IMR-90 (cell line): ENCODE measurements at regions not wholly inside any gene's neighbourhood (a gene's known extent, or its start where the extent isn't known, plus 50 kb on each side); places are given as distances from the start of the nearest gene placed in this dataset.

Experiments
- ATAC-seq: fragments of 200-7000 bp; cut with Tn5 transposase; 2 replicates; pipeline ENCODE4 v1.9.1; 2020; ENCODE audit warnings: low read depth, mild to moderate bottlenecking, moderate library complexity
- BruUV-seq: library from RNA; stranded (reverse); fragments of 400-500 nt; replicated peaks from 2 replicates; lab custom pipeline; 2021; lab: Mats Ljungman, UMichigan
- CTCF ChIA-PET: fragments of 300-600 bp; formaldehyde crosslinking; extraction: SDS; loops from one replicate; lab custom pipeline; 2021; ENCODE audit warnings: antibody characterized with exemption; lab: Yijun Ruan, JAX
- POLR2A ChIA-PET: fragments of 300-600 bp; sonication (Branson Sonifier 250); formaldehyde crosslinking; loops from one replicate; lab custom pipeline; 2022; ENCODE audit warnings: antibody characterized with exemption; ENCODE audit not compliant: unreplicated experiment; lab: Charles Lee
- DNase-seq: peaks from one replicate; pipeline ENCODE4 v3.0.0; 2013
- H2AFZ ChIP-seq: replicated peaks from 2 replicates; pipeline ENCODE3; 2013; ENCODE audit warnings: low read length, mild to moderate bottlenecking; ENCODE audit not compliant: poor library complexity
- H2AK5ac ChIP-seq: 2 replicates; pipeline ENCODE4 v1.6.1; 2013; ENCODE audit warnings: low read depth, low read length, inconsistent platforms
- H2AK9ac ChIP-seq: replicated peaks from 2 replicates; pipeline ENCODE3; 2013; ENCODE audit warnings: mild to moderate bottlenecking, low read depth, low read length, moderate library complexity; ENCODE audit not compliant: poor library complexity
- H2BK120ac ChIP-seq: 2 replicates; pipeline ENCODE4 v1.6.1; 2013; ENCODE audit warnings: low read depth, low read length, inconsistent platforms
- H2BK15ac ChIP-seq: 3 replicates; pipeline ENCODE4 v1.6.1; 2013; ENCODE audit warnings: low read depth, low read length, inconsistent platforms
- H2BK20ac ChIP-seq: 2 replicates; pipeline ENCODE4 v1.6.1; 2013; ENCODE audit warnings: low read depth, mild to moderate bottlenecking, inconsistent platforms, low read length, moderate library complexity
- H2BK5ac ChIP-seq: 2 replicates; pipeline ENCODE4 v1.6.1; 2013; ENCODE audit warnings: mild to moderate bottlenecking, low read depth, low read length, inconsistent platforms; ENCODE audit not compliant: poor library complexity, severe bottlenecking
- H3K14ac ChIP-seq: replicated peaks from 2 replicates; pipeline ENCODE4 v1.6.1; 2013; ENCODE audit warnings: low read depth, low read length, inconsistent platforms
- H3K18ac ChIP-seq: 2 replicates; pipeline ENCODE4 v1.6.1; 2013; ENCODE audit warnings: low read depth, low read length, control low read depth
- H3K23ac ChIP-seq: 2 replicates; pipeline ENCODE4 v1.6.1; 2013; ENCODE audit warnings: low read depth, low read length, inconsistent platforms
- H3K27ac ChIP-seq: 2 replicates; pipeline ENCODE4 v1.5.1; 2013; ENCODE audit warnings: mild to moderate bottlenecking, control low read depth, low read length; ENCODE audit not compliant: insufficient read depth
- H3K27me3 ChIP-seq: 2 replicates; pipeline ENCODE4 v1.6.1; 2013; ENCODE audit warnings: low read length; ENCODE audit not compliant: control insufficient read depth, insufficient read depth
- H3K36me3 ChIP-seq: 2 replicates; pipeline ENCODE4 v1.6.1; 2013; ENCODE audit warnings: low read length, mixed read lengths; ENCODE audit not compliant: control insufficient read depth, insufficient read depth
- H3K4ac ChIP-seq: 2 replicates; pipeline ENCODE4 v1.6.1; 2013; ENCODE audit warnings: low read depth, low read length, inconsistent platforms
- H3K4me1 ChIP-seq: 2 replicates; pipeline ENCODE4 v1.6.1; 2013; ENCODE audit warnings: low read length, mixed read lengths; ENCODE audit not compliant: control insufficient read depth, insufficient read depth
- H3K4me2 ChIP-seq: 2 replicates; pipeline ENCODE4 v1.6.1; 2013; ENCODE audit warnings: low read depth, mild to moderate bottlenecking, control low read depth, low read length, moderate library complexity
- H3K4me3 ChIP-seq: 2 replicates; pipeline ENCODE4 v1.5.1; 2013; ENCODE audit warnings: low read depth, mild to moderate bottlenecking, control low read depth, low read length, moderate library complexity; ENCODE audit not compliant: insufficient read depth
- H3K56ac ChIP-seq: 2 replicates; pipeline ENCODE4 v1.6.1; 2013; ENCODE audit warnings: low read length, inconsistent platforms; ENCODE audit not compliant: insufficient read depth; ENCODE audit errors: extremely low read depth
- H3K79me1 ChIP-seq, 2 experiments: 2 replicates each; pipeline ENCODE4 v1.6.1; 2013; ENCODE audit warnings: low read length in 2 of 2, inconsistent platforms in 1 of 2, low read depth in 1 of 2
- H3K9ac ChIP-seq: 2 replicates; pipeline ENCODE4 v1.6.1; 2013; ENCODE audit warnings: low read depth, low read length, control low read depth
- H3K9me1 ChIP-seq: 2 replicates; pipeline ENCODE4 v1.6.1; 2013; ENCODE audit warnings: low read length, inconsistent platforms; ENCODE audit not compliant: insufficient read depth
- H3K9me3 ChIP-seq: 2 replicates; pipeline ENCODE4 v1.6.1; 2013; ENCODE audit warnings: low read length; ENCODE audit not compliant: control insufficient read depth, insufficient read depth
- H4K20me1 ChIP-seq: 2 replicates; pipeline ENCODE4 v1.6.1; 2013; ENCODE audit warnings: low read length, inconsistent platforms; ENCODE audit not compliant: insufficient read depth
- H4K5ac ChIP-seq: 2 replicates; pipeline ENCODE4 v1.6.1; 2013; ENCODE audit warnings: mild to moderate bottlenecking, low read depth, low read length, control low read depth
- H4K8ac ChIP-seq, 2 experiments: 2 replicates each; pipeline ENCODE4 v1.6.1; 2013; ENCODE audit warnings: low read depth in 2 of 2, low read length in 2 of 2, control low read depth in 1 of 2, inconsistent platforms in 1 of 2
- H4K91ac ChIP-seq: 2 replicates; pipeline ENCODE4 v1.6.1; 2013; ENCODE audit warnings: low read depth, low read length, inconsistent platforms; ENCODE audit not compliant: insufficient read depth
- BHLHE40 ChIP-seq: fragments of 150-350 bp; IDR thresholded peaks from 2 replicates; pipeline ENCODE4 v1.6.1; 2016; ENCODE audit warnings: mild to moderate bottlenecking, low read depth, low read length
- CTCF ChIP-seq: conservative IDR thresholded peaks from 2 replicates; pipeline ENCODE4 v1.5.1; 2012; ENCODE audit warnings: mild to moderate bottlenecking, low read depth, low read length, improper control_type of control experiment
- RAD21 ChIP-seq: IDR thresholded peaks from 2 replicates; pipeline ENCODE4 v1.6.1; 2012; ENCODE audit warnings: low read length, improper control_type of control experiment
- dilution Hi-C: fragments of 300-500 bp; cut with HindIII; formaldehyde crosslinking; loops from one replicate; pipeline ENCODE4 v1.14.3; 2018; ENCODE audit warnings: low sequenced_read_pairs; ENCODE audit not compliant: unreplicated experiment
- in situ Hi-C: fragments of 300-500 bp; cut with MboI; formaldehyde crosslinking; loops from 3 replicates; pipeline ENCODE4 v1.14.3; 2019; ENCODE audit warnings: low sequenced_read_pairs, inconsistent platforms, mixed read lengths
- intact Hi-C: fragments of 100-400 bp; cut with micrococcal nuclease; formaldehyde crosslinking; loops from 2 replicates; pipeline ENCODE4 v1.10.0; 2022

GRCh38 chr4:32985256-32985655 is 2265.1 kb downstream of the PCDH7 start:
- Histone ChIP-seq H3K14ac (no peak overlapping the region), H3K4me3 (no peak overlapping the region), H3K23ac (no peak overlapping the region), H2BK5ac (no peak overlapping the region), H2AK9ac (no peak overlapping the region), H4K20me1 (no peaks in the 10 kb centered on the region), H2BK15ac (no peak overlapping the region), H3K4me1 (no peaks in the 10 kb centered on the region), H4K8ac (no peak overlapping the region), H3K36me3 (no peaks in the 10 kb centered on the region), H3K4me2 (no peak overlapping the region), H3K27me3 (no peaks in the 10 kb centered on the region), H3K4ac (no peak overlapping the region), H3K9ac (no peak overlapping the region), H4K5ac (no peak overlapping the region), H3K56ac (no peak overlapping the region), H3K18ac (no peak overlapping the region), H3K79me1 (no peaks in the 10 kb centered on the region), H4K91ac (no peak overlapping the region), H2AK5ac (no peak overlapping the region), H2BK20ac (no peak overlapping the region), H3K9me3 (no peaks in the 10 kb centered on the region), H2AFZ (no peak overlapping the region), H2BK120ac (no peak overlapping the region), H3K9me1 (no peaks in the 10 kb centered on the region), H3K27ac (no peak overlapping the region)
- in situ Hi-C loops (no loop called here), dilution Hi-C loops (no loop called here), intact Hi-C loops (no loop called here)
- POLR2A ChIA-PET = no interaction called here
- TF ChIP-seq RAD21 (no peak), BHLHE40 (no peak), CTCF (no peak)
- BruUV-seq = no TSS peak
- ATAC-seq = no peak
- CTCF ChIA-PET = no interaction called here
- DNase-seq = no peak
